B cell (primary cell): ENCODE measurements at regions not wholly inside any gene's neighbourhood (a gene's known extent, or its start where the extent isn't known, plus 50 kb on each side); places are given as distances from the start of the nearest gene placed in this dataset.

Experiments used
- ATAC-seq: fragments of 200-7000 bp; cut with Tn5 transposase; one replicate; pipeline ENCODE4 v1.10.0; 2021; ENCODE audit warnings: low read depth, mild to moderate bottlenecking, moderate number of reproducible peaks, moderate library complexity
- CTCF ChIA-PET: fragments of 350-600 bp; sonication (Branson Sonifier 250); formaldehyde crosslinking; loops from one replicate; lab custom pipeline; 2021; ENCODE audit warnings: antibody characterized with exemption, inconsistent platforms; lab: Charles Lee
- POLR2A ChIA-PET: fragments of 350-600 bp; sonication (Branson Sonifier 250); formaldehyde crosslinking; loops from one replicate; lab custom pipeline; 2021; ENCODE audit warnings: antibody characterized with exemption; lab: Charles Lee
- DNase-seq: peaks from one replicate; pipeline ENCODE4 v3.0.0; 2013
- H2AFZ ChIP-seq: 2 replicates; pipeline ENCODE4 v1.6.1; 2012; ENCODE audit warnings: mild to moderate bottlenecking, low read depth, low read length; ENCODE audit not compliant: insufficient read depth, poor library complexity, severe bottlenecking
- H3K27ac ChIP-seq, 2 donors: 1 replicate in 1 of 2; 2 replicates in 1 of 2; pipeline ENCODE4 v1.5.1; 2012 to 2013; ENCODE audit warnings: low read length in 2 of 2, mild to moderate bottlenecking in 2 of 2, moderate library complexity in 1 of 2
- H3K27me3 ChIP-seq, 4 experiments: fragments of 200-600 bp in 1 of 4; sonication (generic) in 1 of 4; replicated peaks in 1 of 4; 1 replicate in 2 of 4; 2 replicates in 2 of 4; pipeline versions ENCODE4 v1.6.1 to v1.7.0; 2013 to 2016; ENCODE audit warnings: low read length in 3 of 4, mild to moderate bottlenecking in 2 of 4, mixed read lengths in 1 of 4, moderate library complexity in 1 of 4; ENCODE audit not compliant: insufficient read depth in 4 of 4, control insufficient read depth in 3 of 4; ENCODE audit errors: control extremely low read depth in 1 of 4
- H3K36me3 ChIP-seq, 2 experiments: replicated peaks in 1 of 2; 1 replicate in 1 of 2; 2 replicates in 1 of 2; pipeline versions ENCODE4 v1.6.1 to v1.7.1; 2013; ENCODE audit warnings: low read length in 1 of 2; ENCODE audit not compliant: insufficient read depth in 2 of 2, control insufficient read depth in 1 of 2; ENCODE audit errors: control extremely low read depth in 1 of 2, extremely low read depth in 1 of 2
- H3K4me1 ChIP-seq, 2 donors: fragments of 200-600 bp in 1 of 2; sonication (generic) in 1 of 2; 1 replicate in 1 of 2; 2 replicates in 1 of 2; pipeline versions ENCODE4 v1.5.1 to v1.6.1; 2013 to 2017; ENCODE audit warnings: low read length in 2 of 2; ENCODE audit not compliant: control insufficient read depth in 2 of 2, insufficient read depth in 2 of 2
- H3K4me2 ChIP-seq: replicated peaks from 2 replicates; pipeline ENCODE3; 2012; ENCODE audit warnings: mild to moderate bottlenecking, low read depth, low read length; ENCODE audit not compliant: poor library complexity, severe bottlenecking
- H3K4me3 ChIP-seq, 5 experiments: fragments of 200-600 bp in 1 of 5; sonication (generic) in 1 of 5; 1 replicate in 3 of 5; 2 replicates in 2 of 5; pipeline versions ENCODE4 v1.5.1 to v1.7.0; 2011 to 2016; ENCODE audit warnings: low read length in 4 of 5, mild to moderate bottlenecking in 4 of 5, low read depth in 2 of 5, control low read depth in 1 of 5, moderate library complexity in 1 of 5; ENCODE audit not compliant: insufficient read depth in 1 of 5; ENCODE audit errors: control extremely low read depth in 1 of 5, extremely low read depth in 1 of 5
- H3K79me2 ChIP-seq: fragments of 200-600 bp; sonication (generic); one replicate; pipeline ENCODE4 v1.6.0; 2016; ENCODE audit warnings: low read length; ENCODE audit not compliant: control insufficient read depth, insufficient read depth
- H3K9ac ChIP-seq: fragments of 200-600 bp; sonication (generic); 2 replicates; pipeline ENCODE4 v1.6.1; 2017; ENCODE audit warnings: mild to moderate bottlenecking, low read length, moderate library complexity
- H3K9me3 ChIP-seq, 3 donors: one replicate each; pipeline versions ENCODE4 v1.6.1 to v1.7.1; 2013; ENCODE audit warnings: low read length in 2 of 3; ENCODE audit not compliant: control insufficient read depth in 2 of 3, insufficient read depth in 1 of 3; ENCODE audit errors: control extremely low read depth in 1 of 3
- H4K20me1 ChIP-seq: 2 replicates; pipeline ENCODE4 v1.6.0; 2012; ENCODE audit warnings: mild to moderate bottlenecking, low read length; ENCODE audit not compliant: insufficient read depth, control insufficient read depth, poor library complexity, severe bottlenecking
- H3K27ac Mint-ChIP-seq: one replicate; pipeline ENCODE4 v1.8.0; 2021; ENCODE audit warnings: mixed read lengths
- H3K27me3 Mint-ChIP-seq: one replicate; pipeline ENCODE4 v1.8.0; 2021; ENCODE audit warnings: mixed read lengths
- H3K4me1 Mint-ChIP-seq: one replicate; pipeline ENCODE4 v1.8.0; 2021; ENCODE audit warnings: mixed read lengths
- H3K4me3 Mint-ChIP-seq: one replicate; pipeline ENCODE4 v1.8.0; 2021; ENCODE audit warnings: mixed read lengths
- H3K9me3 Mint-ChIP-seq: one replicate; pipeline ENCODE4 v1.8.0; 2022; ENCODE audit warnings: mixed read lengths; ENCODE audit not compliant: insufficient read depth
- CTCF ChIP-seq: fragments of 200-600 bp; IDR thresholded peaks from one replicate; pipeline ENCODE4 v1.8.0; 2022; ENCODE audit warnings: antibody characterized with exemption, mild to moderate bottlenecking
- EZH2 ChIP-seq: IDR thresholded peaks from 2 replicates; pipeline ENCODE4 v1.6.1; 2012; ENCODE audit warnings: borderline replicate concordance, low read depth, mild to moderate bottlenecking, moderate library complexity, low read length; ENCODE audit not compliant: insufficient read depth, poor library complexity, severe bottlenecking
- WGBS: methylation state at CpG from one replicate; pipeline ENCODE4 v1.1.5; 2013; ENCODE audit warnings: missing lambda C conversion rate; ENCODE audit not compliant: insufficient coverage; 5-methylcytosine and 5-hydroxymethylcytosine counted together
- intact Hi-C: fragments of 100-400 bp; cut with micrococcal nuclease; formaldehyde crosslinking; loops from one replicate; pipeline ENCODE4 v1.10.0; 2022

DNA sequence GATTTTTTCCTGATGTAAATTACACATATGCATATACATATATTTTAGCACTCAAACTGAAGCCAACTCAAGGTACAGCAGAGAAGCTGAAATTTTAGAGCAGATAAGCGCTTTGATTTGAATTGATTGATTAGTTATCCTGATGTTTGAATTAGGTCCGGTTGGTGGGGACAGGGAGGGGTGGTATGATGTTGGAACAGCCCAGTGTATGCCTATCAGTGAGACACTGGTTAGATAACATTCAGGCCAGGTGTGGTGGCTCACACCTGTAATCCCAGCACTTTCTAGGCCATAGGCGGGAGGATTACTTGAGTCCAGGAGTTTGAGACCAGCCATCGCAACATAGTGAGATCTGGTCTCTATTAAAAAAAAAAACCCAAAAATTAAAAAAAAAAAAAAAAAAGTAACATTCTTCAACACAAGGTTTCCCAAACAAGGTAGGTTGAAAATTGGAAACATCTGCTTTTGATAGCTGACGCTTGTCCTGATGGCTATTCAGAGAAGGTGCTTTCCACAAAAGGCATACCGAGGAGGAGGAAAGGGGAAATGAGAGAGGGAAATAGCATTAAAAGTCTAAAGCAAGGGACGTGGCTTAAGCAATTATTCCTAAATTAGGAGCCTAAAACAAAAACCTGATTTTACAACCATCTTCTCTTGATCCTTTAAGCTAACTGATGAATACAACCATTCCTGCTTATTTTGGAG lies 288.4 kb upstream of the JARID2 start:
- TF ChIP-seq CTCF, result no peak
- no peak for TF ChIP-seq EZH2
- Histone ChIP-seq H3K27me3 (no peaks in the 10 kb centered on the region), H3K36me3 (no peaks in the 10 kb centered on the region), H3K9ac (no peak overlapping the region), H3K79me2 (no peaks in the 10 kb centered on the region), H4K20me1 (no peaks in the 10 kb centered on the region), H2AFZ (no peak overlapping the region), H3K4me3 (no peak overlapping the region), H3K4me2 (peak overlapping the region; percentile 15), H3K27ac (no peak overlapping the region), H3K9me3 (peaks cover 0 to 6% (median 0%) of the 10 kb centered on the region in 3 donors), H3K4me1 (peaks cover 6 to 7% of the 10 kb centered on the region in 2 donors)
- Mint-ChIP-seq H3K4me1 (peaks cover 18% of the 10 kb centered on the region), H3K27me3 (no peaks in the 10 kb centered on the region), H3K27ac (no peak overlapping the region), H3K9me3 (peaks cover 3% of the 10 kb centered on the region), H3K4me3 (peak overlapping the region; percentile 1)
- ChIA-PET CTCF (no interaction called here), POLR2A (interaction anchor here (0.6 to 0.7 kb wide), 5 partner anchors 19 to 849 kb away, joined by 3 to 8 read pairs (median 4); no protein-coding TSS in a partner anchor)
- 67% methylated on average over 3 of the region's 7 CpGs for WGBS
- ATAC-seq (no peak), DNase-seq (peak; percentile 53)
- intact Hi-C loops, result no loop called here

DNA sequence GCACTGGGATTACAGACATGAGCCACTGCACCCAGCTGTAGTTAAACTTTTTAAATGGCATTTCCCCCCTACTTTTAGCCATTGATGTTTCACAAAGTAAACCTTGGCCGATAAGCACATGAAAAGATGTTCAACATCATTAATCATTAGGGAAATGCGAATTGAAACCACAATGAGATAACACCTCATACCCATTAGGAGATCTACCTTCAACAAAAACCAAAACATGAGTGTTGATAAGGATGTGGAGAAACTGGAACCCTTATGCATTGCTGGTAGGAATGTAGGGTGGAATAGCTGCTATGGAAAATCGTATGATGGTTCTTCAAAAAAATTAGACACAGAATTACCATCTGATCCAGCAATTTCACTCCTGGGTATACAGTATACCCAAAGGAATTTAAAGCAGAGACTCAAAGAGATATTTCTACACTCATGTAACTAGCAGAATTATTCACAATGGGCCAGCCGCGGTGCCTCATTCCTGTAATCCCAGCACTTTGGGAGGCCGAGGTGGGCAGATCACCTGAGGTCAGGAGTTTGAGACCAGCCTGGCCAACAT lies 286.5 kb upstream of the JARID2 start:
- Histone ChIP-seq H3K4me3 (no peak overlapping the region), H3K27ac (no peak overlapping the region), H3K79me2 (no peaks in the 10 kb centered on the region), H3K9ac (no peak overlapping the region), H3K36me3 (no peaks in the 10 kb centered on the region), H3K9me3 (peaks cover 0 to 6% (median 0%) of the 10 kb centered on the region in 3 donors), H3K4me2 (no peak overlapping the region), H2AFZ (no peak overlapping the region), H4K20me1 (no peaks in the 10 kb centered on the region), H3K4me1 (peaks cover 6 to 7% of the 10 kb centered on the region in 2 donors), H3K27me3 (no peaks in the 10 kb centered on the region)
- no peak overlapping the region for H3K4me3 Mint-ChIP-seq
- DNase-seq (no peak), ATAC-seq (no peak)
- TF ChIP-seq CTCF (no peak), EZH2 (no peak)
- ChIA-PET POLR2A (no interaction called here), CTCF (no interaction called here)
- no peak overlapping the region for H3K27ac Mint-ChIP-seq
- H3K27me3 Mint-ChIP-seq, result no peaks in the 10 kb centered on the region
- peaks cover 15% of the 10 kb centered on the region for H3K4me1 Mint-ChIP-seq
- H3K9me3 Mint-ChIP-seq, result peaks cover 3% of the 10 kb centered on the region
- WGBS, result no CpG with 5 or more reads among the region's 6 CpGs
- intact Hi-C loops, result no loop called here
